NCI-H1092 treated with DMSO at 0.1 percent for 48 hours (cell line): ENCODE measurements at regions not wholly inside any gene's neighbourhood (a gene's known extent, or its start where the extent isn't known, plus 50 kb on each side); places are given as distances from the start of the nearest gene placed in this dataset.

Experiments used
- DNase-seq: peaks from one replicate; lab custom pipeline; 2025; lab: John Stamatoyannopoulos, UW

GRCh38 chr16:51665436-51665998 lies 514.4 kb upstream of the SALL1 start:
- DNase-seq, result no peak

GRCh38 chr16:51658531-51658930 lies 507.5 kb upstream of the SALL1 start:
- DNase-seq, result no peak

GRCh38 chr16:51657848-51658247 lies 506.8 kb upstream of the SALL1 start:
- DNase-seq, result peak; percentile 68

DNA sequence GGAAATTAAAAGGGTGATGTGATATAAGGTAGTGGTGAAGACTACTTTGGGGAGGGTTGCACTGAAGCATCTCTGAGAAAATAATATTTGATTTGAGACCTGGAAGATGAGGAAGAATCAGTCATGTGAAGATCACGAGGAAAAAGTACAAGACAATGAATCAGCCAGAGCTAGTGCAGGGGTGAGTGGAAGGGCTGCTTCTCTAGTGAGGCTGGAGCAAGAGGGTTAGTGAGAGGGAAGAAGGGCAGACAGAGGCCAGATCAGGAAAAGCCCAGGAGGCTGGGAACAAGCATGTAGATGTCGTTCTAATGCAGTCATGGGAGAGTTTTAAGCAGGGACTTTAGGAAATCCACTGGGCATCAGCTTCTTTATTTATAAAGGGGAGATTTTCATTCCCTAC lies 504.2 kb upstream of the SALL1 start:
- DNase-seq, result no peak

DNA sequence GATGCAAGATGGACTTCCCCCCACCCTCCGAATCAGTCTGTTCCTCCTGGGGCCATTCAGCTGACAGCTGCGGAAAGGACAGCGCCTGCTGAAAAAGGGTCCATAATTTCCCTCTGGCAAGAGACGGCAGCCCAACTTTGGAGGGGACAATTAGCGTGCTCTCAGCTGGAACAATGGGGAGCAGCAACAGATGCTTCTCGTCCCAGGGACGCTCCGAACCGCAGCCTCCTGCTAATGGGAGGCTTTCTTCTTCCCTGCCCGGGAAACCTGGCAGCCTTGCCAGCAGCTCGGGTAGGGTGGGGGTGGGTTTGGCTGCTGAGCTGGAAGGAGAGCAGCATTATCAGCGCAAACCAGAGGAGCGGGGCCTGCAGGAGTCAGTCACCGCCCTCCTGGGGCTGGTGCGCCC lies 500.0 kb upstream of the SALL1 start:
- peak; percentile 81 for DNase-seq

GRCh38 chr16:51649631-51650030 lies 498.6 kb upstream of the SALL1 start:
- no peak for DNase-seq

- DNase-seq, result no peak
Observed at GRCh38 chr16:51648526-51648925, 497.5 kb upstream of the SALL1 start.

- DNase-seq, result no peak
Observed at GRCh38 chr16:51641191-51641765, 490.2 kb upstream of the SALL1 start.

DNA sequence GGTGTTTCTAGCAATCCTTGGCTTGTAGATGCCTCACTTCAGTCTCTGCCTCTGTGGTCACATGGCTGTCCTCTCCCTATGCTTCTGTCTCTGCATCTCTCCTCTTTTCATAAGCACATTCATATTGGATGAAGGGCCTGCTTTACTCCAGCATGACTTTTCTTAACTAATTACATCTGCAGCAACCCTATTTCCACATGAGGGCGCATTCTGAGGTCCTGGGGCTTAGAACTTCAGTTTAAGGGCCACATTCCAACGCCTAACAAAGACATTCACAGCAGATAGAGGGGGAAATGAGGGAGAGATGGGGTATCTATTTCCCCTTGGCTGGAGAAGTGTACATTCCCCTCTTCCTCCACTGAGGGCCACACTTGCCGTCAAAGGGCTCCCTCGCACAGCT lies 489.1 kb upstream of the SALL1 start:
- no peak for DNase-seq

DNA sequence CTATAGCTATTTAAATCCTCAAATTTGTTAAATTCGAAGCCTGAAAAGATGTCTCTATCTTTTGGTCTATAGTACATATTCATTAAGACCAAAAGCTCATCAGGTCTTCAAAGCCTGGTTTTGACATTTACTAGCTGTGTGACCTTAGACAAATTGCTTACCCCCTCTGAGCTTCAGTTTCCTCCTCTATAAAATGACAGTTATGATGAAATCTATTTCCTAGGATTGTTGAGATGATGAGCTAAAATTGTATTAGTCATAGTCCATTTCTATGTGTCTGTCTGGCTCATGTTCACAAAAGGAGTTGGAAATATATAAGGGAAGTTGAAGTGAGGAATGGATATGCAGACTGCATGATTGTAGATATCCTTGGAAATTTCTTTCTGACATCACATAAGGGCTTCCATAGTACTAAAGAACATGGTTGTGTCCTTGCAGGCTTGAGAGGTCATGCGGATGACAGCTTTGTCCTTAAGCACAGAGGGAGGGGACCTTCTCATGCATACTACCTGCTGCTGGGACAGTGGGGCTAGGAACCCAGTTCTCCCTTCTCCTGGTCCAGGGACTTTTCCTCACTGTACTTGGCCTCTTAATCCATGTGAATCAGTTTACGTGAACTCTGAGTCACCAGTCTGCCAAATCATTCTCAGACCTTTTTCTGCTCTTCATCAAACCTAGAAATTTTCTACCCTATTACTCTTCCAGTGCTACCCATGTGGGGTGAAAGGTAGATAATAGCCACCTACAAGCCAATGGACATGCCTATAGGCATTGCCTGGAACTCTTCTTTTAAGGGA lies 487.5 kb upstream of the SALL1 start:
- DNase-seq, result no peak

GRCh38 chr16:51637770-51638094 lies 486.7 kb upstream of the SALL1 start:
- no peak for DNase-seq

DNA sequence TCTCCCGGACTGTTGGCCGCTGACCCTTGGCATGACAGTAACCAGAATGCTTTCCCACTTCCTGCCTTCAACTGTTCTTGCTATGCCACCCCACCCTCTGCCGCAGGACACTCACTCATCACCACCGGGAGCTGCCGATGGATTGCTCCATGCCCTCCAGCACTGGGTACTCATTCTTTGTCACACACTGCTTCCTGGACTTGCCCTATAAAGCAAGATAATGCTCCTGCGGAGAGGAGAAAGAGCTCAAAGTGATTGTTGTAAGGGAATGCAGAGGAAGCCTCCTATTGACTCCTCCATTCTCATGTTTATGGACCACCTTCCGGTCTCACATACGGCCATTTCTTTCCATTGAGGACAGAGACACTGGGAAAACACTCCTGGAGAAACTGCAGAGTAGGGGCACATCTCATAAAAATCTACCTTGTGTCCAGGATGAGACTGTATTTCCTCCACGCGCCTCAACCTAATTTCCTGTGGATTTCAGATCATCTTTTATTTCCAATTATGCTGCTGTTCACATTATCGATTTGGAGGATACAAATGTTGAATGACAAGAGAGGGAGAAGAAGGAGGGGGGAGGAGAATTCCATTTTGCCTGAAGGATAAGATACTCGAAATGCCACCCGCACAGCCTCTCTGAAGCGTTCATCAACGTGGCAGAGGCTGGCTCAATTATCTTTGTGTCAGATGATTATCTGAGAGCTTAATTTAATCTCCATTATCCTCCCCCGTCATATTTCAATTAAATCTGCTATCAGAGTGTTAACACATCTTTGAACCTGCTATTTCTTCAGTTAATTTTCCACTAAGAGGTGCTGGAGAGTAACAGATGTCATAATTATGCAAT lies 486.1 kb upstream of the SALL1 start:
- no peak for DNase-seq

GRCh38 chr16:51635181-51635580 lies 484.1 kb upstream of the SALL1 start:
- no peak for DNase-seq

- DNase-seq, result no peak
Observed at GRCh38 chr16:51630076-51630475, 479.0 kb upstream of the SALL1 start.

DNA sequence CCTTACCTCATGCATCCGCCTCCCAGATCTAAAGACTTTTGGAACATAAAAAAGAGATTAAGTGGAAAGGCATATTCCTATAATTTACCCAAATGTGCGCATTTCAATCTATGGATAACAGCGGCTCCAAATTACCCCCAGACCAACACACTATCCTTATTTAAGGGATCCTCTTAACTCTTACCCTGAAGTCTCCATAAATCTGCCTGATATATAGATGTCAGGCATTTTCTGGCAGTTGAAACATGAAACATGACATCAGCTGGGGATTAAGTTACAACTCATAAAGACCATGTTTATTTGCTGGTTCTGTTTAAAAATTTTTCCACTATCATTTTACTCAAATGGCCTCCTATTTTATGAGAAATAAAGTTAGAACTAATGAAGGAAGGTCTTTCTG lies 478.5 kb upstream of the SALL1 start:
- no peak for DNase-seq

GRCh38 chr16:51624080-51624775 lies 473.2 kb upstream of the SALL1 start:
- no peak for DNase-seq

- no peak for DNase-seq
Observed at GRCh38 chr16:51621610-51622009, 470.5 kb upstream of the SALL1 start.

DNA sequence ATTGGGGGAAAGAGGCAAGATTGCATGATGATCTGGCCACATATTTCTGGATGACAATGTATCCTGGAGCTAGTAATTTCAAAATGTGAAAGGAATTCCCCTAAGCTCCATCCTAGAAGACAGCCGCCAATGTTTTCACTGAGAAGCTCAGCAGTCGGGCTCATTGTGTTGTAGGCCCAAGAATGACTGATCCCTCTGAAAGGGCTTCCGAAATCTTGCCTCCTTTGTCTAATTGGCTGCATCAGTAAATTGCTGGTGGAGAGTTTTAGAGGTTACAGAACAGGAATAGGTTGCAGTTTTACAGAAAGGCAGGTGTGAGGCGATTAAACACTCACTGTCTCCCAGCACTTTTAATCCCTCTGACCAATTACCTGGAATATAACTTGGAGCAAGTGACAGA lies 464.1 kb upstream of the SALL1 start:
- no peak for DNase-seq

DNA sequence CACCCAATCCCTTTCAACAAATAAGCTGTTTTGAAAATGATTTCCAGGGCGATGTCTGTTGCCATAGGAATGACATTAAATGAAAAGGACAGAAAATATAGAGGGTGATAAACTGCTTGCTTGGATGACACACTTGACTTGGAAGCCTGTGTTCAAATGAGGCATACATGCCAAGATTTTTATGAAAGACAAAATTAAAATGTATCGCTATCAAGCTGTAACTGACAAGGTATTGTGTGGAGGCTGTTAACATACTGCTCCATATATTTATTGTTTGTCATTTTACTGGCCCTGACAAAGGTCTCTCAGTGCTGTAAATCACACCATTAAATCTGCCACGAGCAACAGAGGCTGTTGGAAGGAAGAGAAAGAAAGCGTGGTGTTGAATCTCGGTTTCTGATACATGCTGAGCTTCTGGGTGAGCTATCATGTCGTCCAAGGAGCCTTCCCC lies 456.2 kb upstream of the SALL1 start:
- peak; percentile 59 for DNase-seq

GRCh38 chr16:51596247-51596646 lies 445.2 kb upstream of the SALL1 start:
- no peak for DNase-seq

- DNase-seq, result peak; percentile 77
Observed at GRCh38 chr16:51592535-51593300, 441.6 kb upstream of the SALL1 start.
